ENCODE measurements at regions not wholly inside any gene's neighbourhood (a gene's known extent, or its start where the extent isn't known, plus 50 kb on each side); places are given as distances from the start of the nearest gene placed in this dataset.

DNA sequence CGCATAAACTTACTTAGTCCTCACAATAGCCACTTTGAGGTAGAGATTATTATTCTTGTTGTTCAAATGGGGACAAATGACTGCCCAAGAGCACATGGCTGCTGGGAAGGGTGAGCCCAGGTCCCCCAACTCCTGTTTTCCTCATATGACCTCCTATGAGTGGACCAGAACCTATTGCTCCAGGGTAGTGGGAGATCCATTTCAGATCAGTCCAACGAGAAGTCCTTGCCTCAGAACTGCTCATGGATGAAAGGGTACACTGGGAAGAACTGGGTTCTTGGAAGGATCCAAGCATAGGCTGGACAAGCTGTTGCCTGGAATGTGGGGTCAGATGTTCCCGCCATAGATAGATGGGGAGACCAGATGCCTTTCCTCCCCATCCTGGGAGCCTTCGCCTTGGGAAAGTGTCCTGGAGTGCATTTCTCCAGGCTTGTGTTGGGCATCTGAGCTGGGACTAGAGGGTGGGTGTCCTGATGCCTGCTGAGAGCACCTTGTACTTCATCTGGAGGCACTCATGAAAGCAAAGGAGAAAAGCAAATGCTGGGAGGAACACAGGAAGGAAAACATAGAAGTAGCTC is 146.3 kb upstream of the B3GAT1 start:
- DNase-seq (ENCODE audit: low spot score), result no peak

DNA sequence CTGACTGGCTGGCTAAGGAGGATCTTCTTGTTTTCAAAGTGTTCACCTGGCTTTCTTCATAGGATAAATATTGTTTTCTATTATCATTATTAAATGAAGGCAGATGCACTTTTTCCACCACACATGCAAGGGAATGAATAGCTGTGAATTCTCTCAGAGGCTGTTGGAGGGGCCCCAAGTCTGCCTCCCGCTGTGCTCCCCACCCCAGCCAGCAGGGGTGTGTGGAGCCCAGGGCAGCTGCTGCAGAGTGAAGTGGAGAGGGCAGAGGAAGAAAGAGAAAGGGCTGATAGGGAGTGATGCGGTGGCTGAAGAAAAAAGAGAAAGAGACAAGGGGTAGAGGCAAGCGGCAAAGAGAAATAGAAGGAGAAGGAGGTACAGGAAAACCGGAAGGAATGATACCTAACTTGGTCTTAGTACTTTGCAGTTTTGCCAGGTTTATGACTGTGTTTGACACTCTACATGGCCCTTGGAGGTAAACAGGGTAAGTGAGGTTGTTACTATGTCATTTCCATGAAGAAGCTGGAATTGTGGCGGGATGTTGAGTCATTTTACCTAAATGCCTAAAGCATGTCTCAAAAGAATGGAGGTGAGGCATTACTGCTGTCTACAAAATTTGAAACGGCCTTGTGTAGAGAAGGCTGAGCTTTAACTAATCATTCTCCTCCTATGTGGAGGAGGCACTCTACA is 145.7 kb upstream of the B3GAT1 start:
- DNase-seq (ENCODE audit: low spot score), result no peak

DNA sequence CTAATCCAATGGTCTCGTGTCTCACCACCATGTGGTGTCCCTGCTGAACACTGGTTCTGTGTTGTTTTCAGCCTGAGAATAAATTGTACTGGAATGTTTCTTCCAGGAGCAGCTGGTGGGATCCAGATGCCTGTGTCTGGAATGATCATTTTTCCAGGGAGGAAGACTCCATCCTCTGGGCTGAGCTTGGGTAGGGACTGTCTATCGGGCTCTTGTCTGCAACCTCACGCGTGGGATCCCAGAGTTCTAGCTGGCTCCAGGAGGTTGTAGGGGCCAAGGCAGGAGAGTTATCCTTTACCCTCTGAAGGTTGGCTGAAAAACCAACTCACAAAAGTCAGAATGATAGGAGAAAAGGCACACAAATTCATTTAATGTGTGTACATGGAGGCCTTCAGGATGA is 144.1 kb upstream of the B3GAT1 start:
- no peak for DNase-seq (ENCODE audit: low spot score)

DNA sequence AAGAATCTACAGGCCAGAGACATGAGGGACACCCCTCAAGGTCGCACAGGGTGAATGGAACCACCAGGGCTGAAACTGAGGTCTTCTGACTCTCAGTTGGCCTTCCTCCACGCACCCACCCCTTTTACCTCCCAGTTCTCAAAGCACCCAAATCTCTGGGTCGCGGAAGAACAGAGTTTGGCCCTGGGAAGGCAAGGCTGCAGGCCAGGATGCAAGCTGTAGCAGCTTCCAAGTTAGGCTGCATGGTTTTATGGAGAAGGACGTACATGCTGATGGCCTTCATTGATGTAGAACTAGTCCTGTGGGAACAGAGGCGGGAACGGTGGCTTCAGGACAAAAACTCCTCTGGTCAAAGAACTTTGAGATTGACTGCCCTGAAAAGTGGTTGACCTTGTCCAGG is 143.5 kb upstream of the B3GAT1 start:
- no peak for DNase-seq (ENCODE audit: low spot score)

DNA sequence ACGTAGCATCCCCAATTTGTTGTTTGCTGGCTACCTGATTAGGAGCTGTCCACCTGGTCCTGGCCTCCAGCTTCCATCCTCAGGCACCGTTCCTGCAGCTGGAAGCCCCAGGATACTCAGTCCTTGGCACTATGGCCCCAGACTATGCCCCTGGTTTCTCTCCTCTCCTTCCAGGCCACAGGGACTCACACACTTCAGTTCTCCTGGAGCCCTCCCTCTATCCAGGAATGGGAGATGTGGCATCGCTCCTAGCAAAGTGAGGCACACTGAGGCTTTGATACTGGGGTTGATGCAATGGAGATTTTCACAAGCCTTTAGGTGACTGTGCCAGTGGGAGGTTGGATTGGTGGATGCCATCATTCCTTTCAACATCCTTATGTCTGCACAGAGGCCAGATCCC is 142.8 kb upstream of the B3GAT1 start:
- DNase-seq (ENCODE audit: low spot score), result no peak

DNA sequence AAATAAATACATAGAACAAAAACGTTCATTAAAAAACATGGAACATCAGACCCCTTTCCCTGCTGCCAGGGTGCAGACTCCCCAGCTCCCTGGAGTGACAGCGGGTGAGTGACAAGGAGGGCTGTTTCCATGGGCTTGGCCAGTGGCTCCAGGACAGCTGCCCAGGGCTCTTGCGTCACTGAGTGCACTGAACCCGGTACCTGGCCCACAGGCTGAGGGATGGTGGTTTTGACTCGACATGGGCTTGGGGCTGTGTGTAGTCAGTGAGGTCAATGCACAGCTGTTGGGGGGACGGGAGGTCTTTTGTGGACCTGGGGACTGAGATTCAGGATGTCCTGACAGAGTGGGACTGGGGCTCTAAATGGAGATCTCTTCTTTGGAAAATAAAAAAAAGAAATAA is 142.1 kb upstream of the B3GAT1 start:
- no peak for DNase-seq (ENCODE audit: low spot score)

DNA sequence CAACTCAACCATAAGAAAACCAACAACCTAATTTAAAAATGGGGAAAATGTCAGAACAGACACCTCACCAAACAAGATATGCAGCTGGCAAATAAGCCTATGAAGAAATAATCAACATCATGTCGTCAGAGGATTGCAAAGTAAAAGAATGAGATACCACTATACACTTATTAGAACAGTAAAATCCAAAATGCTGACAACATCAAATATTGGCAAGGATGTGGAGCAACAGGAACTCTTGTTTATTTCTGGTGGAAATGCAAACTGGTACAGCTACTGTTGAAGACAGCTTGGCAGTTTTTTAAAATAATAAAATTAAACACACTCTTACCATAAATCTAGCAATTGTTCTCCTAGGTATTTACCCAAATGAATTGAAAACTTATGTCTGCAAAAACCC is 140.7 kb upstream of the B3GAT1 start:
- no peak for DNase-seq (ENCODE audit: low spot score)

DNA sequence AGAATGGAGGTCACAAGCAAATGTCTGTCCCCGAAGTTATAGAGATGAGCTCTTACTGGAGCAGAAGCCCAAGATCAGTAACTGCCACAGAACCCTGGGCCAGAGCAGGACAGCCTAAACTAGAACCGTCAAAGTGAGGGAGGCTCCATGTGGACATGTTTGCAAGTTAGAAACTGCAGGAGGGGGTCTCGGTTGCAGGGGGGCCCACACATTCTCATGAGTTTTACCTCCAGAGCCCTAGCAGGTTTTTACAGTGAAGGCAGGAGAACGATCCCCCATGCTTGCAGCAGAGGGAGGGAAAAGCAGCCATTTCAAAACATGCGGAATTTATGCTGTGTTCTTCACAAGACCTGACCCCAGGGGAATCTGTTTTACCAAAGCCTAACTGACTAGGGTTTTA is 133.5 kb upstream of the B3GAT1 start:
- no peak for DNase-seq (ENCODE audit: low spot score)

DNA sequence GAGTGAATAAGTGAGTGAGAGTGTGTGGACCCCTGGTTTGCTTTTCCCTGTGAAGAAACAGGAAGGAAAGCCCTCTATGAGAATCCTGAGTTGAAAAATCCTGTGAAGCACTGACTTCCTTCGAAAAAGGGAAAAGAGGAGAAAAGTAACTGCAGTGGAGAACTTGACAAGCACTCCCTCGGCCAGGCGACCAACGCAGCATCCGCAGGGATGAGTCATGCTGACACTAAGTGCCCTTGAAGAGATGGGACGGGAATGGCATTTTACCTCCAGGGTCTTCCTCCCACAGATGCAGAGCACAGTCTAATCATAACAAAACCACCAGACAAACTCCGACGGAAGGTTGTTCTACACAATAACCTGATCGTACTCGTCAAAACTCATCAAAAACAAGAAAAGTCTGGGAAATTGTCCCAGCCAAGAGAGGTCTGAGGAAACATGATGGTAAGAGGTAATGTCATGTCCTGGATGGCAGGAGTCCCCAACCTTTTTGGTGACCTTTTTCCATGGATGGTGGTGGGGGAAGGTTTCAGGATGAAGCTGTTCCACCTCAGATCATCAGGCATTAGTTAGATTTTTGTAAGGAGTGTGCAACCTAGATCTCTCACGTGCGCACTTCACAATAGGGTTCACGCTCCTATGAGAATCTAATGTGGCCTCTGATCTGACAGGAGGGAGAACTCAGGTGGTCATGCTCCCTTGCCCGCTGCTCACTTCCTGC is 132.2 kb upstream of the B3GAT1 start:
- DNase-seq (ENCODE audit: low spot score), result no peak

DNA sequence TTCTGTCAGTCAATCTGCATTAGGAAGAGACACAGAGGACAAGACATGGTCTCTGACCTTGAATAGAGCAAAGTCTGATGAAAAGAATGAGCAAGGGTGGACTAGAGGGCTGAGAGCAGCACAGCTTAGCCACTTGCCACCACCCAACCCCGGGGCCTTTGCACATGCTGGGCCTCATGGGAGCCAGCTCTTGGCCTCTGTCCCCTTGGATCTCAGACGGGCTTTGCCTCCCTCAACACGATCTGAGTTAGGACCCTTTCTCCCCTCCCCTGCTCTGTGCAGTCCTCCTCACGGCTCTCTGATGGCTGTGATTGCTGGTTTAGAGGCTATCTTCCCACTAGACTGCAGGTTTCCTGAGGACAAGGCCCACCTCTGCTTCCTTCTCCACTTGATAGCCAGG is 131.6 kb upstream of the B3GAT1 start:
- no peak for DNase-seq (ENCODE audit: low spot score)

DNA sequence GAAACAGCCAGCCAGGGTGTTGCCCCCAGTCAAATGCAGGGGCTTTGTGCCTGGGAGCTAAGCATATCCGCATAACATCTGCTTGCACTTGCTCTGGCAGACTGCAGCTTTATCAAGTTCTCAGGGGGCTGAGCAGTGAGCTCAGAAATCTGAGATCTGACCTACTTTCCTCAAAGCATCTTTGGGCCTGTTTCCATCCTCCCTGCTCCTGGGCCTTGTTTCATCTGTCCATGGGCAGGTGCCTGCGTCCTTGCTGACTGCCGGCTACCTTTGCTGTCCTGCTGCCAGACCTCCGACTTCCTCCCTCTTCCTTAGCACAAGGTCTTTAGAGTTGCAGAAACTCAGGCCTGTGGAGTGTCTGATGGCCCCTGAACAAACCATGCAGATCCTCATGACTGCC is 131.2 kb upstream of the B3GAT1 start:
- no peak for DNase-seq (ENCODE audit: low spot score)

DNA sequence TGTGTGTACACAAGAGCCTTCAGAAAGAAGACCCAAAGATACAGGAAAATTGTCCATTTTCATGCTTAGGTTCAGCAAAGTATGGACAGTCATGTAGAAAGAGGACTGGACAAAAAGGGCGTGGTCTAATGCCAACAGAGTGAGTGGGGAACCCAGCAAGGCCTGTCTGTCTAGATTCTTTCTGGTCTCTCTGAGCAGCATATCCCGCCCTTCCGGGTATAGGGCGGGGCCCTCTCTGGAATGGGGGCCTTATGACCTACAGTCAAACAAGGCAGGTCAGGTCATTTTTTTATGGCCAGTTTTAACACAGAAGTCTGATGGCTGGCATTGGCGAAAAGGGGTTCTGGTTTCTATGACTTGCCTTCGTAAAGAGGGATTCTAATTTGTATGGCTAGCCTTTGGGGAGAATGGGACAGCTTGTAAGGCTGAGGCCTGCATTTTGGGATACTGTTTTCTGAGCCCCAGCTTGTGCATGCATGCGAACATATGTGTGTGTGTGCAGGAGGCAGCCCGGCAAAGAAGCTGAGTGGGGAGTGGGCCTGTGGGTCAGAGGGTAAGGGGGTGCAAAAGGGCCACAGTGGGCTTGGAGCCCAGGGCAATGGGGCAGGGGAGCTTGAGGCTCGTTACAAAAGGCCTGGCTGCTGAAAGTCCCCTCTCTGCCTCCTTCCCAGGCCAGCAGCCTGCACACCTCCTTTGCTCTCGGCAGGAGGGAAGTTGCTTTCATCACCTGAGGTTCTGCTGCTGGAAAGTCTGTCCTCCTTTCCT is 130.5 kb upstream of the B3GAT1 start:
- DNase-seq (ENCODE audit: low spot score), result no peak

DNA sequence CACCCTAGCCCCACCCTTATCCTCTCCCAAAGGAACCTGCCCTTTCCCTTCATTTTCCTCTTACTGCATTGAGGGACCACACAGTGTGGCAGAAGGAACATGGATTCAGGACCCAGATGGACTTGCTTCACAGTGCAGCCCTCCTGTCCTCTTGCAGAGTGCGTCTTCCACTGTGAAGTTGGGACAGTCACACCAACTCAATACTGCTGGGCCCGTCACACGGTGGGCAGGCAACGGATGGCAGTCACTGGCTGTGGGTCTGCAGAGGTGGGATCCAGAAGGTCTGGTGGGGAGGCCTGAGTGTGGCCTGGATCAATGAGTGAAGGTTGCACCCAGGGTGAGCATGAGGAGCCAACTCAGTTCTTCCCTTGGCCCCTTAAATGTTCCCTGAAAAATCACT is 129.9 kb upstream of the B3GAT1 start:
- no peak for DNase-seq (ENCODE audit: low spot score)

DNA sequence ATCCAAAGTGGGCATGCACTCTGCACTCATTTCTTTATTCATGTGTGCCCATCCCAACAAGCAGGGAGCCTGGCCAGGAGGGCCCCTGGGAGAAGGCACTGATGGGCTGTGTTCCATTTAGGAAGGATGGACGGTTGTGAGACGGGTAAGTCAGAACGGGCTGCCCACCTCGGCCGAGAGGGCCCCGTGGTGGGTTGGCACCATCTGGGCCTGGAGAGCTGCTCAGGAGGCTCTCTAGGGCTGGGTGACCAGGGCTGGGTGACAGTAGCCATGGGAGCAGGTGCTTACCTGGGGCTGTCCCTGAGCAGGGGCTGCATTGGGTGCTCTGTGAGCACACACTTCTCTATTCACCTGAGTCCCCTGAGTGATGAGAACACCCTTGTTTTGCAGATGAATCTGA is 129.3 kb upstream of the B3GAT1 start:
- DNase-seq (ENCODE audit: low spot score), result no peak

DNA sequence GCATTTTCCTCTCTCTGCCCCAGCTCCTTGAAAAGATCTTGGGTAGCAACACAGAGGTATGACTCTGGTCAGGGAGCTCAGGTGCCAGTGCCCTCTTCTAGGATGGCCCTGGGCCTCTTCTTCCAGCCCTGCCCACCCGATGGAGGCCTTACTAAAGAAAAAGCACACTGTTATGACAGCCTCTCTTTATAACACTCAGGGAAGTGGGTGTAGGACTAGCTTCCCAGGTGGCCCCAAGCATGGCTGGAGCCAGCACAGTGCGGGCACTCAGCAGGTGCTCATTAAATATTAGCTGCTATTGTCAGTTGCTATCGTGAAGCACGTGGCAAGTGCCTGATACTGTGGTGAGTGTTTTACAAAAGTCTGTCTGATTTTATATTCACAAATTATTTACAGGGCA is 127.2 kb upstream of the B3GAT1 start:
- DNase-seq (ENCODE audit: low spot score), result no peak

DNA sequence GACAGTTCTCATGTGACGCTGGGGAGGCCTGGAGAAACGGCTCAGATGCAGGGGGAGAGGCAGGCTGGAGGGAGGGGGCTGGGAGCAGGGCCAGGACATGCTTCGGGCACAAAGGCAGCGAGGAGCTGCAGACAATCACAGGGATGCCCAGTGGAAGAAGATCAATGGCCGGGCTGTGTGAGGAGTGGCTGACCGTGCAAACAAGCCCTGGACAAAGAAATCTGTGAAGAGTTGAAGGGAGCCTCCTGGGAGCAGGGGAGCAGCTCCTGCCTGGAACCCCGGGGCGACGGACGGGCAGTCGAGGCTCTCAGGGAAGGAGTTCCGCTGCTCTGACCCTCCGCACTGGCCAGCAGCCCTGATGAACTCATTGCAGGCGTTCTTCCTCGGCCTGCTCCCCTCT is 126.7 kb upstream of the B3GAT1 start:
- DNase-seq (ENCODE audit: low spot score), result no peak

DNA sequence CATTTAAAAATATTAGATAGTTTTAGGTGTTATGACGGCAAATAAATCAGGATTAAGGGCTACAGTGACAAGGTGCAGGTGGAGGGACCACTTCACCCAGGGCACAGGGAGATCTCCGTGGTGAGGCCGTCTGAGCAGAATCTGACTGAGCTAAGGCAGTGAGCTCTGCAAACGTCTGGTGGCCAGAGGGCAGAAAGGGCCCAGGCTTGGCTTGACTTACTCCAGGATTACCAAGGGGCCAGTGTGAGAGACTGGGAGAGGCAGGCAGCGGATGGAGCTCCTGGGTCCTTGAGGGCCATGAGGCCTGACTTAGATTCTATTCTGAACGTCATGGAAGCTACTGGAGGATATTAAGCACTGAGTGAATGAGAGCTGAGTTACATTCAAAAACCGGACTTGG is 125.9 kb upstream of the B3GAT1 start:
- DNase-seq (ENCODE audit: low spot score), result no peak

DNA sequence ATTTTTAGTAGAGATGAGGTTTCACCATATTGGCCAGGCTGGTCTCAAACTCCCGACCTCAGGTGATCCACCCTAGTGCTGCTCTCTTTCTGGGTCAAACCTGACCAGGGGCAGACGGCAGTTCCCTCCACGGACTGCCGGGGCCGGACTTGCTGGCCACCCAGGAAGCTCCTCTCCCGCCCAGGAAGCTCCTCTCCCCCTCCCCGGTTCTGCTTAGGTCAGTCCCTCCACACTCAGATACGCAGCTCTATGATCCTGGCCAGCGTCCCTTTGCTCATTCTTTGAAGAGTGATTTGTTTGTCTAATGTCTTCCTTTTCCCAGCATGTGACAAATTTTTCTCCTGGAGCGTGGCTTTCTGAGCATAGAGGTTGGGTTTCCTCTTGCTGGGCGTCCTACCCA is 125.3 kb upstream of the B3GAT1 start:
- DNase-seq (ENCODE audit: low spot score), result no peak

DNA sequence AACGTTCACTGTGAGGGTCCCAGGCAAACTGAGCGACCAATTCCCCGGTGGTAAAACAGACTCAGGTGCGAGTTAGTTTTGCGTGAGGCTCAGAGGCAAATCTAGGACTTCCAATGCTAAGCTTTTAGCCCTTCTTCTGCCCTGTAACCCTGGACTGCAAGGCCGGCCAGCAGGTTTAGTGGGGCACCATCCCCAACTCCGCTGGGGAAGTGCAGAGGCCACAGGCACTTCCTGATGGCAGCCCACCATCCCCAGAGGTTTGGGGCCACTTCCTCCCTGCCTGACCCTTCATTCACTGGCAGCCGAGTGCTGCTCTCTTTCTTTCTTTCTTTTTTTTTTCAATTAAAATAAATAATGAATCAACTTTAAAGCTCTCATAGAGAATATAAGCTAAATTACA is 124.6 kb upstream of the B3GAT1 start:
- no peak for DNase-seq (ENCODE audit: low spot score)

DNA sequence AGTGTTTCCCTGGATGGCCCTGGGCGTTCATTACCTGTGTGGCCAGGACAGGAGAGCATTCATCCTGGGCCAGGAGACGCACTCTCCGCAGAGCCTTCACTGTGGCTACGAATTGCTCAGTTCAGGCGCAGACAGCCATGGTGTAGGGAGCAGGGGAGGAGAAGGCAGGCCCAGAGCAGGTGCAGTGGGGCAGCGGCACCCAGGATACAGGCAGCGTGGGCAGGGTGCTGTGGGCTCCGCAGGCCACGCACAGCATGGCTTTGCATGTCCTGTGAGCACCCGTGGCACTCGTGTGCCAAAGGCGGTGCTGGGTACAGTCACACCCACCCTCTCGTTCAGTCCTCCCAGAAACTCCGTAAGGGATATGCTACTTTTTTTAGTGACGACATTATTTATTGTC is 124.2 kb upstream of the B3GAT1 start:
- DNase-seq (ENCODE audit: low spot score), result no peak

DNA sequence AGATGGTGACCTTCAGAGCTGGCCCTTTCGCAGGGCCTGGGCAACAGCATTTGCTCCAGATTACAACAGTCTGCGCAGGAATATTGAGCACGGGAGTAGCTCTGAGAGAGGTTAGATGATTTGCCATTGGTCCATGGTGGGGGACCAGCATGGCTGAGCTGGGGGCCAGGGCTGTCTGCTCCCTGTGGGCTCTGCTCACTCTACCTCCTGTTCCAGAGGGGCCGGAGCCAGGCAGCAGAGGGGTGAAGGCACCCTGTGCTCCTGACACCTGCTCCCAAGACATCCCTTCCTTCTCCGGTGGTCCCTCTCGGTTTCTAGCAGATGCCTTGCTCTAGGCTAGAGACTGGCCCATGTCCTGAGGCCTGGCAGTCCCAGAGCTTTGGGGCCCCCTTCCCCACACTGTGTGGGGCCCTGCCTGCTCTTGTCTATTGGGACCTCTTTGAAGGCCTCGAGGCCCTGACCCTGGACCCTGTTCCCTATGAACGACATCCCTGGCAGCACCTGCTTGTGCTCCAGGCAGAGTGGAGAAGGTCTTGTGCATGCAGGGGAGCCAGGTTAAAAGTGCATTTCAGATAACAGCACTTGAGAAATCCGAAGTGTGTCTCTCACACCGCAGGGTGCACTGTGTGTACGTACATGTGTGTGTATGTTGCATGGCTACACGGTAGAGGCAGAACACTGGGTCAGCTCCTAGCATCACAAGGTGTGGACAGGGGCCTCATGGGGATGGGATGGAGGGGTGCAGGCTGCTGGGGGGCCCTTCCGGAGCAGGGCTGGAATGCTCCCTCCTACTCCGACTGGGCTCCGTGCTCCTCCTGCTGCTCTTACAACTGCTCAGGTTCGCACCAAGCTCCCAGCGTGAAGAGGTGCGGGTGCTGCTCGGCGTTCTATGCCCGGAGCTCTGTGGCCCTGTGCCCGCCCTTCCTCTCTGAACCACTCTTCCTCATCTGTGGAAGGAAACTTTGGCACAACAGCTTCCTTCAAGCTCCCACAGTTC is 123.3 kb upstream of the B3GAT1 start:
- no peak for DNase-seq (ENCODE audit: low spot score)

DNA sequence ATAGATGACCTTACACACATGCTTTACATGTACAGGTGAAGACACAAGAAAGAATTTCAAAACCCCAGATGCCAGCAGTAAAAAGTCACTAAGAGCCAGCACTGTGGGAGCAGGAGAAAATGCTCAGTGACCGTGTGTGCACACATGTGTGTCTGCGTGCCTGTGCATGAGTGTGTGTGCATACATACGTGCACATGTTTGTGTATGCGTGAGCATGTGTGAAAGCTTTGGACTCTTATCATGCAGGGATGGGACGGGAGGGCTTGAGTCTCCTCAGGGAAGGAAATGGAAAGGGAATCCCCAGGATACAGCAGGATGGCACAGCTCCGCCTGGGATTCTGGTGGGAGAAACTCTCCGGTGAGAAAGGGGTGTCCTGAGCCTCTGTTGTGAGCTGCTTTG is 121.5 kb upstream of the B3GAT1 start:
- no peak for DNase-seq (ENCODE audit: low spot score)

Measured in putamen (tissue), 1 donor.